ENCODE measurements at regions not wholly inside any gene's neighbourhood (a gene's known extent, or its start where the extent isn't known, plus 50 kb on each side); places are given as distances from the start of the nearest gene placed in this dataset.

- Mint-ChIP-seq H3K36me3 (no peaks in the 10 kb centered on the region), H3K27me3 (ENCODE audit: low read depth in 3 of 3) (no peaks in the 10 kb centered on the region), H3K9me3 (peaks cover under 1 to 11% (median 4%) of the 10 kb centered on the region in 7 donors), H3K27ac (no peak overlapping the region), H3K4me3 (no peak overlapping the region), H3K4me1 (peaks cover 8% of the 10 kb centered on the region)
- no peak for TF ChIP-seq CTCF (IDR thresholded peaks at IDR 0.05)
- Histone ChIP-seq H3K9ac (ENCODE audit: insufficient read depth, low read length, poor library complexity, severe bottlenecking) (no peak overlapping the region), H4K20me1 (ENCODE audit: insufficient read depth, low read length) (no peaks in the 10 kb centered on the region), H3K36me3 (replicated peaks in 1 of 2; ENCODE audit: control insufficient read depth in 1 of 2, insufficient read depth in 2 of 2, low read length in 2 of 2) (no peaks in the 10 kb centered on the region), H3K27me3 (ENCODE audit: control insufficient read depth in 2 of 2, insufficient read depth in 2 of 2, low read length in 2 of 2) (no peaks in the 10 kb centered on the region), H3K4me2 (replicated peaks; ENCODE audit: extremely low read depth, low read length, poor library complexity, severe bottlenecking) (no peak overlapping the region), H3K79me2 (ENCODE audit: insufficient read depth, low read length) (no peaks in the 10 kb centered on the region), H3K27ac (ENCODE audit: low read depth in 1 of 2, low read length in 2 of 2) (no peak overlapping the region), H3K4me3 (replicated peaks in 1 of 3; ENCODE audit: low read depth in 2 of 3, low read length in 3 of 3) (no peak overlapping the region), H3K4me1 (ENCODE audit: control insufficient read depth in 1 of 2, insufficient read depth in 2 of 2, low read length in 2 of 2) (peaks cover 0 to 2% of the 10 kb centered on the region in 2 donors), H3K9me3 (replicated peaks in 1 of 2; ENCODE audit: control insufficient read depth in 1 of 2, insufficient read depth in 1 of 2, low read length in 2 of 2) (peaks cover 0 to 2% of the 10 kb centered on the region in 2 donors), H2AFZ (ENCODE audit: insufficient read depth, low read depth, low read length, poor library complexity, severe bottlenecking) (no peak overlapping the region)
- DNase-seq: no peak
- intact Hi-C loops (cut with micrococcal nuclease): no loop called here
- 100% methylated on average over 1 of the region's 2 CpGs for WGBS (ENCODE audit: insufficient coverage)
Measured at GRCh38 chr13:74067818-74068217, 66.4 kb downstream of the KLF12 start.

GRCh38 chr13:74066937-74067336 is 67.3 kb downstream of the KLF12 start:
- no peak overlapping the region for H3K4me3 Mint-ChIP-seq
- intact Hi-C loops (cut with micrococcal nuclease): no loop called here
- no peaks in the 10 kb centered on the region for H3K36me3 ChIP-seq (replicated peaks in 1 of 2; ENCODE audit: control insufficient read depth in 1 of 2, insufficient read depth in 2 of 2, low read length in 2 of 2)

More at GRCh38 chr13:74066937-74067336, 67.3 kb downstream of the KLF12 start:
- H2AFZ ChIP-seq (ENCODE audit: insufficient read depth, low read depth, low read length, poor library complexity, severe bottlenecking): no peak overlapping the region
- Mint-ChIP-seq H3K27me3 (ENCODE audit: low read depth in 3 of 3) (no peaks in the 10 kb centered on the region), H3K27ac (no peak overlapping the region), H3K36me3 (no peaks in the 10 kb centered on the region), H3K9me3 (peaks cover 0 to 9% (median 4%) of the 10 kb centered on the region in 7 donors), H3K4me1 (peaks cover 16% of the 10 kb centered on the region)
- peaks cover 0 to 2% of the 10 kb centered on the region in 2 donors for H3K4me1 ChIP-seq (ENCODE audit: control insufficient read depth in 1 of 2, insufficient read depth in 2 of 2, low read length in 2 of 2)
- no peaks in the 10 kb centered on the region for H4K20me1 ChIP-seq (ENCODE audit: insufficient read depth, low read length)
- peaks cover 0 to 2% of the 10 kb centered on the region in 2 donors for H3K9me3 ChIP-seq (replicated peaks in 1 of 2; ENCODE audit: control insufficient read depth in 1 of 2, insufficient read depth in 1 of 2, low read length in 2 of 2)
- no peak overlapping the region for H3K9ac ChIP-seq (ENCODE audit: insufficient read depth, low read length, poor library complexity, severe bottlenecking)
- H3K27ac ChIP-seq (ENCODE audit: low read depth in 1 of 2, low read length in 2 of 2): no peak overlapping the region
- no peaks in the 10 kb centered on the region for H3K27me3 ChIP-seq (ENCODE audit: control insufficient read depth in 2 of 2, insufficient read depth in 2 of 2, low read length in 2 of 2)
- DNase-seq: no peak
- no peak overlapping the region for H3K4me2 ChIP-seq (replicated peaks; ENCODE audit: extremely low read depth, low read length, poor library complexity, severe bottlenecking)
- no peak for TF ChIP-seq CTCF (IDR thresholded peaks at IDR 0.05)
- H3K4me3 ChIP-seq (replicated peaks in 1 of 3; ENCODE audit: low read depth in 2 of 3, low read length in 3 of 3): no peak overlapping the region
- no peaks in the 10 kb centered on the region for H3K79me2 ChIP-seq (ENCODE audit: insufficient read depth, low read length)

Measured in CD14-positive monocyte (primary cell).